HG02973 (cell line): ENCODE measurements at regions not wholly inside any gene's neighbourhood (a gene's known extent, or its start where the extent isn't known, plus 50 kb on each side); places are given as distances from the start of the nearest gene placed in this dataset.
"Not testable (repeated sequence)": the region's sequence is repeated elsewhere in the genome, so short reads cannot be mapped to it uniquely, and the experiment has no call there.

Experiments used
- ATAC-seq: cut with Tn5 transposase; IDR thresholded peaks from one replicate; pipeline ENCODE4 v1.9.1; 2021; ENCODE audit warnings: moderate library complexity; ENCODE audit not compliant: unreplicated experiment

- ATAC-seq = no peak
Observed at GRCh38 chr14:34050606-34051005, 99.7 kb upstream of the EGLN3 start.

DNA sequence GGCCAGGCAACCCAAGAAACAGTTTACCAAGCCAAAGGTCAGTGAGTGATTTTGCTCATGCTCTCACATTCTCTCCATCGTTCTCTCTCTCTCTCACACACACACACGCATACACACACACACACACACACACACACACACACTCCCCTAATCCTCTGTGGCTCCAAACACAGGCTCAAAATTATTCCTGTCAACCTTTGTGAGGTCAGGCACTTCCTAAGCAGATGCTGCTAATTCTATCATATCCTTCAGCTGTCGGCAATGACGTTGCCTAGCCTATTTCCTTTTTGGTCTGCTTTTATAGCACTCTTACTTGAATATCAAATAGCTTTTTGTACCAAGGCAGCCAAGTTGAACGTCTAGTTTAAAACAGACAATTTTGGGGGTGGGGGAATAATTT, 98.9 kb upstream of the EGLN3 start:
- no peak for ATAC-seq

- ATAC-seq = not testable (repeated sequence)
Observed at GRCh38 chr14:34049187-34049586, 98.3 kb upstream of the EGLN3 start.

DNA sequence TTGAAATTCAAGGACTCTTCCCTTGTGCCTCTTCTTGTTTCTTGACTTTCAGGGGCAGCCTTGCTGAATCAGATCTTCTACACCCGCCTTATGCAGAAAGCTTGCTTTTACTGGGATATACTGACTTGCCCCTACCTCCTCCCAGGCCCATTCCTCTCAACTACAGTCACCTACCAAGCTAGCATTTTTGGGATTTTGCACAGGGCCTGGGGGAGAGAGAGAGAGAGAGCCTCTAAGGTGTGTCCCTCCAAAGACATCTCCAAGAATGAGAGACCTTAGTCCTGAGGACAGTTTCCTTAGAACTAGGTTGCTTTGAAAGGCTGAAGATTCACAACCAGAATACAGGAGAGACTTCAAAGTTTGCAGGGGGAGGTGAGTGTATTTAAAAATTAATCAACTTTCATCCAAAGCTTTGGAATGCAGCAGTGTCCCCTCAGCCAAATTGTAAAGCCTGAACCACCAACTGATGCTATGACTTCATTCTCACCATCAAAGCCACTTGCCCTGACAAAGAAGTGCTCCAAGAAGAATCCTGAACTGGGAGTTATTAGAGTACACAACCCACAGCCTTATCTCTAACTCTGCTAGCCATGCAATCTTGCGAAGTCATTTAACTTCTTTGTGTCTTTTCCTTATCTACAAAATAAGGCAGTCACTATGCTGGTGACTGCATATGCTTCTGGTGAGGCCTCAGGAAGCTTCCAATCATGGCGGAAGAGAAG, 96.1 kb upstream of the EGLN3 start:
- ATAC-seq = no peak

- ATAC-seq = no peak
Observed at GRCh38 chr14:34044666-34045306, 93.9 kb upstream of the EGLN3 start.

DNA sequence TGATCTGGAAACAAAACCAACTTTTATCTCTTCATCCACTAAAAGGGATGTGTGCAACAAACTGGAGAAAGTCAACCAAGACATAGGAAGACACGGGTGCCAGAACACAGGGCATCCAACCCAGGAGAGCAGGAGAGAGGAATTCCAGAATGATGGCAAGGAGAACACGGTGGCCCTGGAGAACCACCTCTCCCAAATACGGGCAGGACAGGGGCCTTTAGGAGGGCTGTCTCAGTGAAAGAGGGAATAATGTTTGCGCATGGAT, 93.4 kb upstream of the EGLN3 start:
- ATAC-seq = no peak

- ATAC-seq = peak; percentile 96
Observed at GRCh38 chr14:34043627-34044372, 92.9 kb upstream of the EGLN3 start.

GRCh38 chr14:34041220-34041619, 90.3 kb upstream of the EGLN3 start:
- ATAC-seq = no peak

GRCh38 chr14:34040766-34041165, 89.9 kb upstream of the EGLN3 start:
- ATAC-seq = no peak

GRCh38 chr14:34039428-34040047, 88.7 kb upstream of the EGLN3 start:
- no peak for ATAC-seq

DNA sequence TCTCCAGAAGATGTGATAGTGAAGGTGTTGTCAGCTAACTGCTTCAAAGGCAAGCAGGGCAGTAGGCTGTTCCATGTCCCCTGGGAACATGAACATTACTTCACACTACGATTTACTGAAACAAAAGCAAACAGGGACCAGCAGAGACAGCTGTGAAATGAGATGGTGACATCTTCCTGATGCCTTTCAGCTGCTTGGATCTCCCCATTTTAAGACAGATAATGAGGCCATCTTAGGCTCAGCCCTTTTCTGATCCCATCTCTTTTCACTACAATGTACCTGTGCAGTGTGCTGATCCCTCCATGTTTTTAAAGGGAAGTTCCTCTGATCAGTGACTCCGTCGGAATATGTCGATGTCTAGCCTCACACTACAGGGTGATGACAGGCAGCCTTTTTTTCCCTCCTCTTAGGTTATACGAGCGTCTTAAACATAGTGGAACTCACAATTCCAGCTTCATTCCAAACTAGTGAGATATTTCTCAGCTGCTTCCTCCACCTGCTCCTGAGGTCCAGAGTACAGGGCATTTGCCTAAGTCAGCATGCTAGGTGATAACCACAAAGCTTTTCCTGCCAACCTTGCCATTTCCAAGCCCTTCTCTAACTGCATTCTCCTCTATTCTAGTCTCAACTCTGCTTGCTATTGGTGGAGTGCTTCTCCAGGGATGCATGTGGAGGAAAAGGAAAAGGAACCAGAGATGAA, 87.6 kb upstream of the EGLN3 start:
- ATAC-seq = no peak

GRCh38 chr14:34036319-34036766, 85.5 kb upstream of the EGLN3 start:
- no peak for ATAC-seq

- ATAC-seq = no peak
Observed at GRCh38 chr14:34035934-34036250, 85.0 kb upstream of the EGLN3 start.

- no peak for ATAC-seq
Observed at GRCh38 chr14:34035177-34035933, 84.5 kb upstream of the EGLN3 start.

- ATAC-seq = no peak
Observed at GRCh38 chr14:34034447-34035176, 83.7 kb upstream of the EGLN3 start.

DNA sequence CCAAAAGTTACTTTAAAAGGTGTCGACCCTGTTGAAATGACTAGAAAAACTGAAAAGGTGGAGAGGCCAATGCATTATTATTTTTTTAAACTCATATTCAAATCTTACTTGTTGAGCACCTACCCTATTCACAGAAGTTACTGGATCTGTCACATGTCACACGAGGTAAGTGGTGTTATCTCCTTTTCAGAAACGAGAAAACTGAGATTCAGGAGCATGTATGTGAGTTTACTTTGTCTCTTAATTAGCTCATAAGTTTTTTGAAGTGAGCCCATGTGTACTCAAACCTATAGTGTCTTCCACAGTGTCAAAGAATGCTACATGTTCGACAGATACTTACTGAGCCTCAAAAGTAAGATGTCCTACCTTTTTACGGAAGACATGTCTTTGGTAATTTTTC, 81.8 kb upstream of the EGLN3 start:
- ATAC-seq = no peak

GRCh38 chr14:34030864-34031263, 80.0 kb upstream of the EGLN3 start:
- ATAC-seq = no peak

GRCh38 chr14:34029921-34030334, 79.1 kb upstream of the EGLN3 start:
- ATAC-seq = no peak

DNA sequence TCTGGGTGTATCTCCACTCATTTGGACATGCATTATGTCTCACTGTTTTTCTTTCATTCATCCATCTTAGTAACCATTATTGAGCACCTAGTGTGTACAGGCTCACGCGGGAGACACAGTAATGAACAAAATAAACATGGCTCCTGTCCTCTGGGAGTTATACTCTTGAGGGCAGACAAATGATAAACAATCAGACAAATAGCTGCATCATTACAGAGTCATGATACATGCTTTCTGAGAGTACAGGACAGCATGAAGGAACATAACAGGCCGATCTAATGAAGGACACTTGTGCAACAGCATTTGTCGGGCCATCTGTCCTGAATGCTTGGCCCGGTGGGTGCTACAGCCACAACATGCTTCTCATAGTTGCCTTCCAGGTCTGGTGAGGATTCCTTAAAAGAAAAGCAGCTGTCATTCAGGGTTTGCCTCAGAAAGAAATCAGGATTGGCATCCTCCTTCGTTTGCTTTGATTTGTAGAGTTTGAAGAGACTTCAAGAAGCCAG, 77.2 kb upstream of the EGLN3 start:
- ATAC-seq = no peak
